GM23338 (cell line): ENCODE measurements at regions not wholly inside any gene's neighbourhood (a gene's known extent, or its start where the extent isn't known, plus 50 kb on each side); places are given as distances from the start of the nearest gene placed in this dataset.

Experiments
- ATAC-seq: fragments of 200-7000 bp; cut with Tn5 transposase; 3 replicates; pipeline ENCODE4 v1.9.1; 2020
- DNase-seq: peaks from one replicate; pipeline ENCODE4 v3.0.0-alpha.2; 2015; ENCODE audit warnings: low spot score
- H2AFZ ChIP-seq: fragments of 200-600 bp; sonication (generic); 2 replicates; pipeline ENCODE4 v1.8.0; 2016; ENCODE audit warnings: antibody characterized with exemption, mild to moderate bottlenecking, moderate library complexity
- H3F3A ChIP-seq: fragments of 200-600 bp; sonication (generic); replicated peaks from 2 replicates; pipeline ENCODE4 v1.8.0; 2017; ENCODE audit warnings: antibody characterized with exemption, mixed run types, low read depth
- H3K27ac ChIP-seq: fragments of 200-600 bp; sonication (generic); 2 replicates; pipeline ENCODE4 v1.6.1; 2016; ENCODE audit warnings: low read depth
- H3K27me3 ChIP-seq: fragments of 200-600 bp; sonication (generic); 2 replicates; pipeline ENCODE4 v1.8.0; 2016; ENCODE audit warnings: mild to moderate bottlenecking, mixed run types, moderate library complexity; ENCODE audit not compliant: insufficient read depth
- H3K36me3 ChIP-seq: fragments of 200-600 bp; sonication (generic); 2 replicates; pipeline ENCODE4 v1.8.0; 2016; ENCODE audit warnings: mild to moderate bottlenecking; ENCODE audit not compliant: insufficient read depth
- H3K4me1 ChIP-seq: fragments of 200-600 bp; sonication (generic); 2 replicates; pipeline ENCODE4 v1.8.0; 2016; ENCODE audit warnings: mild to moderate bottlenecking, moderate library complexity; ENCODE audit not compliant: insufficient read depth
- H3K4me2 ChIP-seq: fragments of 200-600 bp; sonication (generic); 2 replicates; pipeline ENCODE4 v1.7.1; 2017; ENCODE audit warnings: mixed run types
- H3K4me3 ChIP-seq: fragments of 200-600 bp; sonication (generic); 2 replicates; pipeline ENCODE4 v1.6.1; 2016; ENCODE audit warnings: mixed run types
- H3K79me2 ChIP-seq: fragments of 200-600 bp; sonication (generic); replicated peaks from 2 replicates; pipeline ENCODE4 v1.8.0; 2017; ENCODE audit warnings: mild to moderate bottlenecking; ENCODE audit not compliant: insufficient read depth
- H3K9me2 ChIP-seq: fragments of 200-600 bp; sonication (generic); 2 replicates; pipeline ENCODE4 v1.8.0; 2017; ENCODE audit not compliant: insufficient read depth
- H4K20me1 ChIP-seq: fragments of 200-600 bp; sonication (generic); replicated peaks from 2 replicates; pipeline ENCODE4 v1.8.0; 2017; ENCODE audit warnings: mild to moderate bottlenecking; ENCODE audit not compliant: insufficient read depth
- H3K27ac Mint-ChIP-seq: 2 replicates; pipeline ENCODE4 v1.8.0; 2020; ENCODE audit warnings: inconsistent platforms, mild to moderate bottlenecking, moderate library complexity, mixed read lengths
- H3K27me3 Mint-ChIP-seq: 3 replicates; pipeline ENCODE4 v1.8.0; 2022; ENCODE audit warnings: low read depth, mild to moderate bottlenecking, moderate library complexity, mixed read lengths, inconsistent platforms; ENCODE audit not compliant: insufficient read depth, poor library complexity
- H3K36me3 Mint-ChIP-seq: 3 replicates; pipeline ENCODE4 v1.8.0; 2021; ENCODE audit warnings: low read depth, mild to moderate bottlenecking, inconsistent platforms, moderate library complexity, mixed read lengths
- H3K4me1 Mint-ChIP-seq: 3 replicates; pipeline ENCODE4 v1.8.0; 2020; ENCODE audit warnings: mild to moderate bottlenecking, inconsistent platforms, mixed read lengths
- H3K4me3 Mint-ChIP-seq: 3 replicates; pipeline ENCODE4 v1.8.0; 2021; ENCODE audit warnings: moderate library complexity, mild to moderate bottlenecking, inconsistent platforms, mixed read lengths
- H3K9me3 Mint-ChIP-seq: 3 replicates; pipeline ENCODE4 v1.8.0; 2020; ENCODE audit warnings: moderate library complexity, mild to moderate bottlenecking, inconsistent platforms, mixed read lengths
- CREB1 ChIP-seq: fragments of 250-450 bp; sonication (Bioruptor Pico); IDR thresholded peaks from 2 replicates; pipeline ENCODE4 v1.5.0; 2020; ENCODE audit warnings: low read depth, mild to moderate bottlenecking, moderate library complexity
- EZH2 ChIP-seq: fragments of 200-600 bp; sonication (generic); IDR thresholded peaks from one replicate; pipeline ENCODE4 v1.8.0; 2017; ENCODE audit warnings: antibody characterized with exemption, mild to moderate bottlenecking, low read depth; ENCODE audit not compliant: unreplicated experiment
- EZH2phosphoT487 ChIP-seq: fragments of 200-600 bp; sonication (generic); IDR thresholded peaks from one replicate; pipeline ENCODE4 v1.8.1; 2018; ENCODE audit warnings: antibody characterized with exemption; ENCODE audit not compliant: unreplicated experiment
- JUNB ChIP-seq: IDR thresholded peaks from one replicate; pipeline ENCODE4 v1.6.1; 2016; ENCODE audit warnings: antibody characterized with exemption; ENCODE audit not compliant: unreplicated experiment
- NANOG ChIP-seq: IDR thresholded peaks from 2 replicates; pipeline ENCODE4 v1.6.1; 2016; ENCODE audit warnings: antibody characterized with exemption, borderline replicate concordance
- POLR2AphosphoS5 ChIP-seq: IDR thresholded peaks from 2 replicates; pipeline ENCODE4 v1.6.1; 2016; ENCODE audit warnings: antibody characterized with exemption, low read depth
- STAT1 ChIP-seq: IDR thresholded peaks from one replicate; pipeline ENCODE4 v1.6.1; 2016; ENCODE audit warnings: antibody characterized with exemption; ENCODE audit not compliant: unreplicated experiment
- ZNF114 ChIP-seq: fragments of 250-450 bp; sonication (Bioruptor Pico); IDR thresholded peaks from 2 replicates; pipeline ENCODE4 v1.5.0; 2020; ENCODE audit warnings: mild to moderate bottlenecking, moderate library complexity
- ZNF331 ChIP-seq: fragments of 250-450 bp; sonication (Bioruptor Pico); IDR thresholded peaks from 2 replicates; pipeline ENCODE4 v1.5.0; 2020; ENCODE audit warnings: low read depth, mild to moderate bottlenecking, moderate library complexity
- TF ChIP-seq, protein P1 (sequence below): fragments of 250-450 bp; sonication (Bioruptor Pico); IDR thresholded peaks from 2 replicates; pipeline ENCODE4 v1.5.0; 2020; ENCODE audit warnings: mild to moderate bottlenecking, moderate library complexity
- TF ChIP-seq, protein P2 (sequence below): IDR thresholded peaks from one replicate; pipeline ENCODE4 v1.6.1; 2018; ENCODE audit warnings: antibody characterized with exemption; ENCODE audit not compliant: unreplicated experiment
- TF ChIP-seq, protein P3 (sequence below): IDR thresholded peaks from 2 replicates; pipeline ENCODE4 v1.6.1; 2016; ENCODE audit warnings: antibody characterized with exemption
- TF ChIP-seq, protein P4 (sequence below), 2 experiments: fragments of 200-600 bp in 1 of 2; sonication (generic) in 1 of 2; conservative IDR thresholded peaks; 2 replicates each; pipeline versions ENCODE4 v1.5.1 to v1.6.1; 2016 to 2017; ENCODE audit warnings: antibody characterized with exemption in 2 of 2, low read depth in 2 of 2, mild to moderate bottlenecking in 2 of 2, moderate library complexity in 1 of 2

DNA sequence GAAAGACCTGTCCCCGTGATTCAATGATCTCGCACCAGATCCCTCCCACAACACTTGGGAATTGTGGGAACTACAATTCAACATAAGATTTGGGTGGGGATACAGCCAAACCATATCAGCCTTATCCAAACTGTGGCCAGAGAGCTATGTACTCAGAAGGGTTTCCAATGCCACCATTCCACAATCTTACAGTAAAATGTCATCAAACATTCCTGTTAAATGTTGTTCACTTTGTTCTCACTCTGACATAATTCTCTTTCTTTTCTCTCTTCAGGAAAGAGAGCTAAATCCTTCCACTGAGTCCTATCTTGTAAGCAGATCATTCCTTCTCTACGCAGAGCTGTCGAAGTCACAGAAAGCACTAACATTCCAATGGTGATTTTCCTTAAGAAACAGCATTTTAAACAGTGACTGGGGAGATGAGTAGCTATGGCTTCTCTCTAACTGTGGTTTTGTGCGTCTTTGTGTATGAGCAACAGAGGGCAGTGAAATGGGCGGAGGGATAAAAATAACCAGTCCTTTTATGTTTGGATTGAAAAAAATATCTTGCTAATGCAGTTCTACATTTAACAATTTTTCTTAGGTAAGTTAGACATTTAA, 684.7 kb downstream of the EPHA4 start:
- no peaks in the 10 kb centered on the region for H4K20me1 ChIP-seq
- H3K4me1 ChIP-seq = peaks cover 18% of the 10 kb centered on the region; the same call in 1 of the 2 replicates
- no peaks in the 10 kb centered on the region for H3K79me2 ChIP-seq
- Mint-ChIP-seq H3K4me1 (peaks cover 29% of the 10 kb centered on the region), H3K36me3 (no peaks in the 10 kb centered on the region), H3K4me3 (no peak overlapping the region), H3K27ac (no peak overlapping the region), H3K9me3 (no peaks in the 10 kb centered on the region), H3K27me3 (no peaks in the 10 kb centered on the region)
- no peak overlapping the region for H3K27ac ChIP-seq
- DNase-seq = peak; percentile 29
- H3K4me3 ChIP-seq = no peak overlapping the region
- no peak for TF ChIP-seq CREB1 (CRISPR knock-in tag)
- TF ChIP-seq, protein P1, sequence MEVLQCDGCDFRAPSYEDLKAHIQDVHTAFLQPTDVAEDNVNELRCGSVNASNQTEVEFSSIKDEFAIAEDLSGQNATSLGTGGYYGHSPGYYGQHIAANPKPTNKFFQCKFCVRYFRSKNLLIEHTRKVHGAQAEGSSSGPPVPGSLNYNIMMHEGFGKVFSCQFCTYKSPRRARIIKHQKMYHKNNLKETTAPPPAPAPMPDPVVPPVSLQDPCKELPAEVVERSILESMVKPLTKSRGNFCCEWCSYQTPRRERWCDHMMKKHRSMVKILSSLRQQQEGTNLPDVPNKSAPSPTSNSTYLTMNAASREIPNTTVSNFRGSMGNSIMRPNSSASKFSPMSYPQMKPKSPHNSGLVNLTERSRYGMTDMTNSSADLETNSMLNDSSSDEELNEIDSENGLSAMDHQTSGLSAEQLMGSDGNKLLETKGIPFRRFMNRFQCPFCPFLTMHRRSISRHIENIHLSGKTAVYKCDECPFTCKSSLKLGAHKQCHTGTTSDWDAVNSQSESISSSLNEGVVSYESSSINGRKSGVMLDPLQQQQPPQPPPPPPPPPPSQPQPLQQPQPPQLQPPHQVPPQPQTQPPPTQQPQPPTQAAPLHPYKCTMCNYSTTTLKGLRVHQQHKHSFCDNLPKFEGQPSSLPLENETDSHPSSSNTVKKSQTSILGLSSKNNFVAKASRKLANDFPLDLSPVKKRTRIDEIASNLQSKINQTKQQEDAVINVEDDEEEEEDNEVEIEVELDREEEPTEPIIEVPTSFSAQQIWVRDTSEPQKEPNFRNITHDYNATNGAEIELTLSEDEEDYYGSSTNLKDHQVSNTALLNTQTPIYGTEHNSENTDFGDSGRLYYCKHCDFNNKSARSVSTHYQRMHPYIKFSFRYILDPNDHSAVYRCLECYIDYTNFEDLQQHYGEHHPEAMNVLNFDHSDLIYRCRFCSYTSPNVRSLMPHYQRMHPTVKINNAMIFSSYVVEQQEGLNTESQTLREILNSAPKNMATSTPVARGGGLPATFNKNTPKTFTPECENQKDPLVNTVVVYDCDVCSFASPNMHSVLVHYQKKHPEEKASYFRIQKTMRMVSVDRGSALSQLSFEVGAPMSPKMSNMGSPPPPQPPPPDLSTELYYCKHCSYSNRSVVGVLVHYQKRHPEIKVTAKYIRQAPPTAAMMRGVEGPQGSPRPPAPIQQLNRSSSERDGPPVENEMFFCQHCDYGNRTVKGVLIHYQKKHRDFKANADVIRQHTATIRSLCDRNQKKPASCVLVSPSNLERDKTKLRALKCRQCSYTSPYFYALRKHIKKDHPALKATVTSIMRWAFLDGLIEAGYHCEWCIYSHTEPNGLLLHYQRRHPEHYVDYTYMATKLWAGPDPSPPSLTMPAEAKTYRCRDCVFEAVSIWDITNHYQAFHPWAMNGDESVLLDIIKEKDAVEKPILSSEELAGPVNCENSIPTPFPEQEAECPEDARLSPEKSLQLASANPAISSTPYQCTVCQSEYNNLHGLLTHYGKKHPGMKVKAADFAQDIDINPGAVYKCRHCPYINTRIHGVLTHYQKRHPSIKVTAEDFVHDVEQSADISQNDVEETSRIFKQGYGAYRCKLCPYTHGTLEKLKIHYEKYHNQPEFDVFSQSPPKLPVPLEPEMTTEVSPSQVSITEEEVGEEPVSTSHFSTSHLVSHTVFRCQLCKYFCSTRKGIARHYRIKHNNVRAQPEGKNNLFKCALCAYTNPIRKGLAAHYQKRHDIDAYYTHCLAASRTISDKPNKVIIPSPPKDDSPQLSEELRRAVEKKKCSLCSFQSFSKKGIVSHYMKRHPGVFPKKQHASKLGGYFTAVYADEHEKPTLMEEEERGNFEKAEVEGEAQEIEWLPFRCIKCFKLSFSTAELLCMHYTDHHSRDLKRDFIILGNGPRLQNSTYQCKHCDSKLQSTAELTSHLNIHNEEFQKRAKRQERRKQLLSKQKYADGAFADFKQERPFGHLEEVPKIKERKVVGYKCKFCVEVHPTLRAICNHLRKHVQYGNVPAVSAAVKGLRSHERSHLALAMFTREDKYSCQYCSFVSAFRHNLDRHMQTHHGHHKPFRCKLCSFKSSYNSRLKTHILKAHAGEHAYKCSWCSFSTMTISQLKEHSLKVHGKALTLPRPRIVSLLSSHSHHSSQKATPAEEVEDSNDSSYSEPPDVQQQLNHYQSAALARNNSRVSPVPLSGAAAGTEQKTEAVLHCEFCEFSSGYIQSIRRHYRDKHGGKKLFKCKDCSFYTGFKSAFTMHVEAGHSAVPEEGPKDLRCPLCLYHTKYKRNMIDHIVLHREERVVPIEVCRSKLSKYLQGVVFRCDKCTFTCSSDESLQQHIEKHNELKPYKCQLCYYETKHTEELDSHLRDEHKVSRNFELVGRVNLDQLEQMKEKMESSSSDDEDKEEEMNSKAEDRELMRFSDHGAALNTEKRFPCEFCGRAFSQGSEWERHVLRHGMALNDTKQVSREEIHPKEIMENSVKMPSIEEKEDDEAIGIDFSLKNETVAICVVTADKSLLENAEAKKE (CRISPR knock-in tag) = no peak
- TF ChIP-seq, protein P2, sequence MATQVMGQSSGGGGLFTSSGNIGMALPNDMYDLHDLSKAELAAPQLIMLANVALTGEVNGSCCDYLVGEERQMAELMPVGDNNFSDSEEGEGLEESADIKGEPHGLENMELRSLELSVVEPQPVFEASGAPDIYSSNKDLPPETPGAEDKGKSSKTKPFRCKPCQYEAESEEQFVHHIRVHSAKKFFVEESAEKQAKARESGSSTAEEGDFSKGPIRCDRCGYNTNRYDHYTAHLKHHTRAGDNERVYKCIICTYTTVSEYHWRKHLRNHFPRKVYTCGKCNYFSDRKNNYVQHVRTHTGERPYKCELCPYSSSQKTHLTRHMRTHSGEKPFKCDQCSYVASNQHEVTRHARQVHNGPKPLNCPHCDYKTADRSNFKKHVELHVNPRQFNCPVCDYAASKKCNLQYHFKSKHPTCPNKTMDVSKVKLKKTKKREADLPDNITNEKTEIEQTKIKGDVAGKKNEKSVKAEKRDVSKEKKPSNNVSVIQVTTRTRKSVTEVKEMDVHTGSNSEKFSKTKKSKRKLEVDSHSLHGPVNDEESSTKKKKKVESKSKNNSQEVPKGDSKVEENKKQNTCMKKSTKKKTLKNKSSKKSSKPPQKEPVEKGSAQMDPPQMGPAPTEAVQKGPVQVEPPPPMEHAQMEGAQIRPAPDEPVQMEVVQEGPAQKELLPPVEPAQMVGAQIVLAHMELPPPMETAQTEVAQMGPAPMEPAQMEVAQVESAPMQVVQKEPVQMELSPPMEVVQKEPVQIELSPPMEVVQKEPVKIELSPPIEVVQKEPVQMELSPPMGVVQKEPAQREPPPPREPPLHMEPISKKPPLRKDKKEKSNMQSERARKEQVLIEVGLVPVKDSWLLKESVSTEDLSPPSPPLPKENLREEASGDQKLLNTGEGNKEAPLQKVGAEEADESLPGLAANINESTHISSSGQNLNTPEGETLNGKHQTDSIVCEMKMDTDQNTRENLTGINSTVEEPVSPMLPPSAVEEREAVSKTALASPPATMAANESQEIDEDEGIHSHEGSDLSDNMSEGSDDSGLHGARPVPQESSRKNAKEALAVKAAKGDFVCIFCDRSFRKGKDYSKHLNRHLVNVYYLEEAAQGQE = no peak
- TF ChIP-seq, protein P3, sequence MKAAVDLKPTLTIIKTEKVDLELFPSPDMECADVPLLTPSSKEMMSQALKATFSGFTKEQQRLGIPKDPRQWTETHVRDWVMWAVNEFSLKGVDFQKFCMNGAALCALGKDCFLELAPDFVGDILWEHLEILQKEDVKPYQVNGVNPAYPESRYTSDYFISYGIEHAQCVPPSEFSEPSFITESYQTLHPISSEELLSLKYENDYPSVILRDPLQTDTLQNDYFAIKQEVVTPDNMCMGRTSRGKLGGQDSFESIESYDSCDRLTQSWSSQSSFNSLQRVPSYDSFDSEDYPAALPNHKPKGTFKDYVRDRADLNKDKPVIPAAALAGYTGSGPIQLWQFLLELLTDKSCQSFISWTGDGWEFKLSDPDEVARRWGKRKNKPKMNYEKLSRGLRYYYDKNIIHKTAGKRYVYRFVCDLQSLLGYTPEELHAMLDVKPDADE = no peak
- TF ChIP-seq STAT1 = no peak
- no peak for TF ChIP-seq ZNF114 (CRISPR knock-in tag)
- no peak for TF ChIP-seq EZH2
- TF ChIP-seq EZH2phosphoT487 = no peak
- TF ChIP-seq, protein P4, sequence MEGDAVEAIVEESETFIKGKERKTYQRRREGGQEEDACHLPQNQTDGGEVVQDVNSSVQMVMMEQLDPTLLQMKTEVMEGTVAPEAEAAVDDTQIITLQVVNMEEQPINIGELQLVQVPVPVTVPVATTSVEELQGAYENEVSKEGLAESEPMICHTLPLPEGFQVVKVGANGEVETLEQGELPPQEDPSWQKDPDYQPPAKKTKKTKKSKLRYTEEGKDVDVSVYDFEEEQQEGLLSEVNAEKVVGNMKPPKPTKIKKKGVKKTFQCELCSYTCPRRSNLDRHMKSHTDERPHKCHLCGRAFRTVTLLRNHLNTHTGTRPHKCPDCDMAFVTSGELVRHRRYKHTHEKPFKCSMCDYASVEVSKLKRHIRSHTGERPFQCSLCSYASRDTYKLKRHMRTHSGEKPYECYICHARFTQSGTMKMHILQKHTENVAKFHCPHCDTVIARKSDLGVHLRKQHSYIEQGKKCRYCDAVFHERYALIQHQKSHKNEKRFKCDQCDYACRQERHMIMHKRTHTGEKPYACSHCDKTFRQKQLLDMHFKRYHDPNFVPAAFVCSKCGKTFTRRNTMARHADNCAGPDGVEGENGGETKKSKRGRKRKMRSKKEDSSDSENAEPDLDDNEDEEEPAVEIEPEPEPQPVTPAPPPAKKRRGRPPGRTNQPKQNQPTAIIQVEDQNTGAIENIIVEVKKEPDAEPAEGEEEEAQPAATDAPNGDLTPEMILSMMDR (conservative IDR thresholded peaks at IDR 0.05; ENCODE audit: low read depth in 2 of 2) = no peak
- TF ChIP-seq ZNF331 (CRISPR knock-in tag) = no peak
- TF ChIP-seq JUNB = no peak
- TF ChIP-seq NANOG = no peak
- no peak for TF ChIP-seq POLR2AphosphoS5
- H3K9me2 ChIP-seq = no peaks in the 10 kb centered on the region
- peak overlapping the region; percentile 90 for H2AFZ ChIP-seq
- ATAC-seq = no peak
- no peaks in the 10 kb centered on the region for H3F3A ChIP-seq
- H3K27me3 ChIP-seq = no peaks in the 10 kb centered on the region
- H3K36me3 ChIP-seq = no peaks in the 10 kb centered on the region
- 0 out of 2 replicates have a peak overlapping the region, but pooled peaks have one; percentile 39 for H3K4me2 ChIP-seq
